Stomach (tissue), 8 donors: ENCODE measurements at regions not wholly inside any gene's neighbourhood (a gene's known extent, or its start where the extent isn't known, plus 50 kb on each side); places are given as distances from the start of the nearest gene placed in this dataset.

Source experiments
- DNase-seq, 2 donors: peaks; one replicate each; pipeline versions ENCODE4 v3.0.0 to v3.0.0-alpha.2; 2013 to 2019
- H3K27ac ChIP-seq, 5 donors: fragments of 200-600 bp in 4 of 5; sonication (generic) in 4 of 5; one replicate each; pipeline ENCODE4 v1.5.1; 2013 to 2019; ENCODE audit warnings: mild to moderate bottlenecking in 1 of 5, moderate library complexity in 1 of 5
- H3K27me3 ChIP-seq, 3 donors: fragments of 200-600 bp; sonication (generic); one replicate each; pipeline ENCODE4 v1.5.1; 2017 to 2019; ENCODE audit warnings: mixed run types in 1 of 3
- H3K36me3 ChIP-seq, 4 donors: fragments of 200-600 bp; sonication (generic); 1 replicate in 3 of 4; 2 replicates in 1 of 4; pipeline ENCODE4 v1.5.1; 2016 to 2019
- H3K4me1 ChIP-seq, 4 donors: fragments of 200-600 bp; sonication (generic); one replicate each; pipeline ENCODE4 v1.5.1; 2016 to 2019
- H3K4me3 ChIP-seq, 4 donors: fragments of 200-600 bp; sonication (generic) in 3 of 4; one replicate each; pipeline ENCODE4 v1.5.1; 2016 to 2019; ENCODE audit warnings: mild to moderate bottlenecking in 1 of 4
- H3K9me3 ChIP-seq, 4 donors: fragments of 200-600 bp; sonication (generic); one replicate each; pipeline ENCODE4 v1.5.1; 2016 to 2019
- CTCF ChIP-seq, 7 experiments: fragments of 450-650 bp in 4 of 7; fragments of 200-600 bp in 3 of 7; sonication (generic) in 3 of 7; IDR thresholded peaks; one replicate each; pipeline ENCODE4 v1.5.1; 2016 to 2019; ENCODE audit warnings: antibody characterized with exemption in 7 of 7, control low read depth in 2 of 7, mild to moderate bottlenecking in 1 of 7
- EP300 ChIP-seq: sonication (generic); formaldehyde crosslinking; IDR thresholded peaks from one replicate; pipeline ENCODE4 v1.6.1; 2017; ENCODE audit warnings: antibody characterized with exemption
- POLR2A ChIP-seq, 4 donors: fragments of 450-650 bp; IDR thresholded peaks; one replicate each; pipeline ENCODE4 v1.6.1; 2016; ENCODE audit warnings: antibody characterized with exemption in 4 of 4, control low read depth in 2 of 4, mild to moderate bottlenecking in 1 of 4, moderate library complexity in 1 of 4
- POLR2AphosphoS5 ChIP-seq, 3 donors: sonication (generic); formaldehyde crosslinking; IDR thresholded peaks; one replicate each; pipeline ENCODE4 v1.6.1; 2016; ENCODE audit warnings: antibody characterized with exemption in 3 of 3
- WGBS, 5 donors: extraction: QIAGEN DNeasy Blood & Tissue Kit in 3 of 5; methylation state at CpG; one replicate each; pipeline versions ENCODE4 v1.1.5 to v1.1.7; 2013 to 2018; 5-methylcytosine and 5-hydroxymethylcytosine counted together
- intact Hi-C: fragments of 100-400 bp; cut with DNase I; formaldehyde crosslinking; loops from one replicate; pipeline ENCODE4 v1.15.1; 2023; ENCODE audit warnings: low total_unique reads
- donor health status: healthy with polysubstance abuse.
- donor health status: Bipolar disorder and iron deficiency.
- donor health status: healthy.

DNA sequence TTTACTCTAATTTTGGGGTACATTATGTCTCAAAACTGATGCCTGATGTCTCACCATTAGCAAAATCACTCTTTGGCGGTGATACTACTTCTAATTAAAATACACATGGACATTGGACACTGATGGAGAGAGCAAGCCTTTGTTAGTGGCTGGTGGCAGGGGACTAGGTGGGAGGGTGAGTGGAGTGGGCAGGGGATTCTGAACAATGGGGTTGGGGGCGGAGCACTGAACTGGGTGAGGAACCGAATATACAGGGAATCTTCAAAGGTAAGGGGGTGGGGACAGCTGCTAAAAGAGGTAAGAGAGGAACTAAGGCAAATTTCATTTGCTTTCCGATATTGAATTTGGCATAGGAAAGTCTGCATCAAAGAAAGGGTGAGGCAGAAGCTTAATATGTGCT is 88.8 kb downstream of the CARTPT start:
- no peaks in the 10 kb centered on the region for H3K4me1 ChIP-seq
- no peak overlapping the region for H3K4me3 ChIP-seq
- no peak overlapping the region for H3K27ac ChIP-seq
- DNase-seq: no peak
- no peaks in the 10 kb centered on the region for H3K36me3 ChIP-seq
- no peaks in the 10 kb centered on the region for H3K9me3 ChIP-seq
- H3K27me3 ChIP-seq: no peaks in the 10 kb centered on the region
- intact Hi-C loops: no loop called here
- TF ChIP-seq POLR2AphosphoS5 (IDR thresholded peaks at IDR 0.05) (no peak), CTCF (IDR thresholded peaks at IDR 0.05) (no peak), EP300 (no peak), POLR2A (IDR thresholded peaks at IDR 0.05) (no peak)
- WGBS, 5 donors: 42 to 70% (median 63%) methylated on average over 4 of the region's 4 CpGs

GRCh38 chr5:71809446-71809845 is 90.4 kb downstream of the CARTPT start:
- H3K27me3 ChIP-seq: no peaks in the 10 kb centered on the region
- intact Hi-C loops: no loop called here
- H3K27ac ChIP-seq: no peak overlapping the region
- WGBS, 5 donors: 59 to 70% (median 62%) methylated on average over 2 of the region's 2 CpGs
- no peak overlapping the region for H3K4me3 ChIP-seq
- no peaks in the 10 kb centered on the region for H3K9me3 ChIP-seq
- H3K4me1 ChIP-seq: no peaks in the 10 kb centered on the region
- no peak for DNase-seq
- no peak for TF ChIP-seq CTCF (IDR thresholded peaks at IDR 0.05)
- TF ChIP-seq POLR2A (IDR thresholded peaks at IDR 0.05): no peak
- TF ChIP-seq EP300: no peak
- TF ChIP-seq POLR2AphosphoS5 (IDR thresholded peaks at IDR 0.05): no peak
- no peaks in the 10 kb centered on the region for H3K36me3 ChIP-seq

- H3K36me3 ChIP-seq: no peaks in the 10 kb centered on the region
- H3K9me3 ChIP-seq: no peaks in the 10 kb centered on the region
- 61 to 72% (median 69%) methylated on average over 3 to 9 of the region's 9 CpGs for WGBS, 5 donors
- H3K27me3 ChIP-seq: no peaks in the 10 kb centered on the region
- H3K4me3 ChIP-seq: no peak overlapping the region
- H3K27ac ChIP-seq: no peak overlapping the region
- no peak for DNase-seq
- intact Hi-C loops: no loop called here
- TF ChIP-seq POLR2A (IDR thresholded peaks at IDR 0.05) (no peak), CTCF (IDR thresholded peaks at IDR 0.05) (no peak)
- H3K4me1 ChIP-seq: no peaks in the 10 kb centered on the region
These were observed 90.9 kb downstream of the CARTPT start for GRCh38 chr5:71810023-71810422.

DNA sequence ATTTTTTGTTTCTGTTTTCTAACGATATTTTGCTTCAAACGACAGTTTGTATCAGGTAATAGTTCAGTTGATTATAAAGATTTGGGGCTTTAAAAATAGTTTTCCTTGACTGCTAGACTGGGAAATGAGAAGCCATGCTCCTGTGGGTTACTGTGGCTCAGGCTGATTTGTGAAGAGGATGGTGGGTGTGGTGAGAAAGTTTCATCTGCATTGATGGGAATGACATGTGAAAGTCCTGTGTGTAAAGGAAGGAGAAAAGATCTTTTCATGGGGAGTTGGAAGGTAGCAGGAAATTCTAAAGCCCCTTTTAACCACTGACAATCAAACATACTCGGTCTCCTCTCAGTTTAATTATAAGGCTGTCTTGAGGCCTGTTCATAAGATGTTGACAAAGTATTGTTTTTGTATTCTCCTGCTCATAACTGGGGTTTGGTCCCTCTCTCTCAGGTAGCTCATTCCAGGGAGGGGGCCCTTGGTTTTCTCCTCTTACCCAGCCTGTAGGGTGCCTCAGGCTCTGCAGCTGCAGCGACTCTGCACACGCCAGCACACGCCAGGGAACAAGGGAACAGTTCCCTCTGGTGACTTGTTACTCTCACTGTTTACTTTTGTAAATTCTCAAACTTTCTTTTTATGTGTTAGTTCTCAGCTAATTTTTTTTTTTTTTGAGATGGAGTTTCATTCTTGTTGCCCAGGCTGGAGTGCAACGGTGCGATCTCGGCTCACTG is 91.6 kb downstream of the CARTPT start:
- 75 to 83% (median 81%) methylated on average over 9 of the region's 9 CpGs for WGBS, 5 donors
- Histone ChIP-seq H3K4me1 (no peaks in the 10 kb centered on the region), H3K4me3 (no peak overlapping the region), H3K27ac (no peak overlapping the region), H3K27me3 (no peaks in the 10 kb centered on the region), H3K9me3 (no peaks in the 10 kb centered on the region), H3K36me3 (no peaks in the 10 kb centered on the region)
- DNase-seq: no peak
- TF ChIP-seq CTCF (IDR thresholded peaks at IDR 0.05): no peak
- no peak for TF ChIP-seq EP300
- TF ChIP-seq POLR2AphosphoS5 (IDR thresholded peaks at IDR 0.05): no peak
- TF ChIP-seq POLR2A (IDR thresholded peaks at IDR 0.05): no peak
- intact Hi-C loops: no loop called here
